HepG2 (cell line): ENCODE measurements at regions not wholly inside any gene's neighbourhood (a gene's known extent, or its start where the extent isn't known, plus 50 kb on each side); places are given as distances from the start of the nearest gene placed in this dataset.

Source experiments
- ATAC-seq: fragments of 200-7000 bp; cut with Tn5 transposase; 3 replicates; pipeline ENCODE4 v1.9.1; 2020; ENCODE audit warnings: mild to moderate bottlenecking, moderate library complexity
- BruUV-seq: library from RNA; stranded (reverse); fragments of 400-500 nt; replicated peaks from 2 replicates; lab custom pipeline; 2021; lab: Mats Ljungman, UMichigan
- CTCF ChIA-PET: fragments of 300-600 bp; formaldehyde crosslinking; extraction: SDS; loops from one replicate; lab custom pipeline; 2021; ENCODE audit warnings: low total read pairs, inconsistent platforms, low intra/inter-chr PET ratio; lab: Yijun Ruan, JAX
- POLR2A ChIA-PET: fragments of 350-600 bp; sonication (Branson Sonifier 250); formaldehyde crosslinking; loops from one replicate; lab custom pipeline; 2020; ENCODE audit warnings: antibody characterized with exemption, inconsistent platforms; lab: Yijun Ruan, JAX
- DNase-seq: peaks from one replicate; pipeline ENCODE4 v3.0.0-alpha.2; 2015; ENCODE audit warnings: low spot score
- FAIRE-seq: peaks from 3 replicates; lab custom pipeline; 2011; peaks lifted over from hg19 to GRCh38; lab: Jason Lieb, UNC
- H2AFZ ChIP-seq: one replicate; pipeline ENCODE4 v1.6.1; 2011; ENCODE audit warnings: low read length, inconsistent platforms
- H3K27ac ChIP-seq: fragments of 300-600 bp; 3 replicates; pipeline ENCODE4 v1.8.0; 2011; ENCODE audit warnings: mixed run types, mild to moderate bottlenecking, mixed read lengths, low read length, inconsistent platforms; ENCODE audit not compliant: insufficient read depth; ENCODE audit errors: extremely low read length
- H3K27me3 ChIP-seq, 2 experiments: fragments of 200-600 bp in 1 of 2; 2 replicates in 1 of 2; 3 replicates in 1 of 2; pipeline versions ENCODE4 v1.6.0 to v1.8.0; 2011; ENCODE audit warnings: low read length in 2 of 2, mild to moderate bottlenecking in 2 of 2, moderate library complexity in 2 of 2, inconsistent platforms in 1 of 2; ENCODE audit not compliant: insufficient read depth in 2 of 2, control insufficient read depth in 1 of 2
- H3K36me3 ChIP-seq, 2 experiments: fragments of 200-600 bp in 1 of 2; replicated peaks in 1 of 2; 2 replicates in 1 of 2; 3 replicates in 1 of 2; pipeline versions ENCODE4 v1.5.1 to v1.8.0; 2011; ENCODE audit warnings: low read length in 2 of 2, inconsistent platforms in 1 of 2; ENCODE audit not compliant: insufficient read depth in 2 of 2, control insufficient read depth in 1 of 2
- H3K4me1 ChIP-seq: 2 replicates; pipeline ENCODE4 v1.5.1; 2012; ENCODE audit warnings: low read length, inconsistent platforms; ENCODE audit not compliant: insufficient read depth
- H3K4me2 ChIP-seq: 2 replicates; pipeline ENCODE4 v1.6.0; 2011; ENCODE audit warnings: low read depth, low read length, inconsistent platforms
- H3K4me3 ChIP-seq, 3 experiments: fragments of 200-600 bp in 1 of 3; sonication (generic), shearing (Covaris generic) in 1 of 3; replicated peaks in 1 of 3; 2 replicates each; pipeline ENCODE4 v1.5.1; 2011 to 2016; ENCODE audit warnings: low read length in 3 of 3, inconsistent platforms in 2 of 3, low read depth in 2 of 3, mild to moderate bottlenecking in 2 of 3, control low read depth in 1 of 3, mixed read lengths in 1 of 3; ENCODE audit not compliant: insufficient read depth in 1 of 3
- H3K79me2 ChIP-seq: one replicate; pipeline ENCODE4 v1.6.1; 2011; ENCODE audit warnings: low read length, inconsistent platforms; ENCODE audit not compliant: insufficient read depth
- H3K9ac ChIP-seq: 2 replicates; pipeline ENCODE4 v1.6.0; 2011; ENCODE audit warnings: mild to moderate bottlenecking, low read depth, low read length, inconsistent platforms; ENCODE audit not compliant: insufficient read depth
- H3K9me3 ChIP-seq: 2 replicates; pipeline ENCODE4 v1.5.1; 2012; ENCODE audit warnings: mild to moderate bottlenecking, low read length
- H4K20me1 ChIP-seq: 2 replicates; pipeline ENCODE4 v1.6.0; 2011; ENCODE audit warnings: inconsistent platforms, mild to moderate bottlenecking, low read length, moderate library complexity; ENCODE audit not compliant: insufficient read depth
- MBNL3 ChIP-seq: fragments of 250-450 bp; sonication (Bioruptor Pico); conservative IDR thresholded peaks from 2 replicates; pipeline ENCODE4 v1.8.0; 2022; ENCODE audit warnings: mild to moderate bottlenecking, inconsistent platforms
- NONO ChIP-seq, 2 experiments: fragments of 450-650 bp in 1 of 2; sonication (generic) in 1 of 2; formaldehyde crosslinking in 1 of 2; IDR thresholded peaks in 1 of 2; conservative IDR thresholded peaks in 1 of 2; 2 replicates each; pipeline versions ENCODE4 v1.6.1 to v1.8.0; 2017 to 2022; ENCODE audit warnings: mild to moderate bottlenecking in 1 of 2, missing genetic modification reagents in 1 of 2, moderate library complexity in 1 of 2
- ZNF552 ChIP-seq: sonication (generic); formaldehyde crosslinking; IDR thresholded peaks from 2 replicates; pipeline ENCODE4 v1.9.0; 2022; ENCODE audit warnings: missing genetic modification reagents, mild to moderate bottlenecking, borderline replicate concordance
- ZSCAN20 ChIP-seq: sonication (generic); formaldehyde crosslinking; IDR thresholded peaks from 2 replicates; pipeline ENCODE4 v1.4.0; 2020; ENCODE audit warnings: missing genetic modification reagents, mild to moderate bottlenecking, borderline replicate concordance
- WGBS: methylation state at CpG from one replicate; pipeline ENCODE4 v1.1.6; 2017; ENCODE audit warnings: low lambda C conversion rate; 5-methylcytosine and 5-hydroxymethylcytosine counted together
- in situ Hi-C: cut with HindIII; loops from 2 replicates; pipeline ENCODE4 v1.10.0; 2017; ENCODE audit warnings: low pct_unique_long_range_greater_than_20kb; ENCODE audit not compliant: extremely low pct_ligation_motif_present
- intact Hi-C: fragments of 100-400 bp; cut with micrococcal nuclease; formaldehyde crosslinking; loops from one replicate; pipeline ENCODE4 v1.10.0; 2022; ENCODE audit not compliant: unreplicated experiment
- TF ChIP-seq, protein P1 (sequence below): IDR thresholded peaks from 2 replicates; pipeline ENCODE4 v1.6.1; 2018; ENCODE audit warnings: missing genetic modification reagents, mild to moderate bottlenecking, missing compliant biosample characterization
- TF ChIP-seq, protein P2 (sequence below): sonication (generic); formaldehyde crosslinking; IDR thresholded peaks from 2 replicates; pipeline ENCODE4 v1.4.0; 2020; ENCODE audit warnings: missing genetic modification reagents, borderline replicate concordance

DNA sequence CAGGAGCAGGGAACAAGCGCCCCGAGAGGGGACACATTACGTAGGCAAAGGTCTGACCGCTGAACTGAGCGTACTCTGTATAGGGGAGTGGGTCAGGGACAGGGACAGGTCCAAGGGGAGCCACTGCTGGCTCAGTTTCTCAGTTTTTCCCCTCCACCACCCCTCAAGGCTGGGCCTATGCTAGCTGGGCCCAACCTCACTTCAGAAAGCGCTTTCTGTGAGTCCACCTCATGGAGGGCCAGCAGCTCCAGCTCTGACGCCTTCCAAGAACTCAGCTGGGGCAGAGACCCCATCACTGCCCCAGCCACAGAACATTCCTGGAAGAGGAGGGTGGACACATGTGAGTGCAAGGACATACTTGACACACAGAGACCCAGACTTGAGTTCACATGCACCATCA, 242.0 kb downstream of the FOXD2 start:
- FAIRE-seq (no peak), ATAC-seq (no peak), DNase-seq (no peak)
- 14% methylated on average over 7 of the region's 7 CpGs for WGBS
- Histone ChIP-seq H3K9me3 (no peaks in the 10 kb centered on the region), H3K4me3 (no peak overlapping the region), H3K9ac (no peak overlapping the region), H2AFZ (no peak overlapping the region), H3K4me1 (no peaks in the 10 kb centered on the region), H3K4me2 (no peak overlapping the region), H3K27ac (no peak overlapping the region), H4K20me1 (no peaks in the 10 kb centered on the region), H3K27me3 (peaks cover 3 to 37% of the 10 kb centered on the region in 2 experiments; a peak in 3 of 5 replicates), H3K79me2 (no peaks in the 10 kb centered on the region), H3K36me3 (no peaks in the 10 kb centered on the region)
- ChIA-PET CTCF (no interaction called here), POLR2A (no interaction called here)
- no peak for TF ChIP-seq MBNL3 (CRISPR knock-in tag)
- TF ChIP-seq, protein P1, sequence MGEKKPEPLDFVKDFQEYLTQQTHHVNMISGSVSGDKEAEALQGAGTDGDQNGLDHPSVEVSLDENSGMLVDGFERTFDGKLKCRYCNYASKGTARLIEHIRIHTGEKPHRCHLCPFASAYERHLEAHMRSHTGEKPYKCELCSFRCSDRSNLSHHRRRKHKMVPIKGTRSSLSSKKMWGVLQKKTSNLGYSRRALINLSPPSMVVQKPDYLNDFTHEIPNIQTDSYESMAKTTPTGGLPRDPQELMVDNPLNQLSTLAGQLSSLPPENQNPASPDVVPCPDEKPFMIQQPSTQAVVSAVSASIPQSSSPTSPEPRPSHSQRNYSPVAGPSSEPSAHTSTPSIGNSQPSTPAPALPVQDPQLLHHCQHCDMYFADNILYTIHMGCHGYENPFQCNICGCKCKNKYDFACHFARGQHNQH (CRISPR knock-in tag) = no peak
- TF ChIP-seq ZNF552 (CRISPR knock-in tag) = no peak
- no peak for TF ChIP-seq ZSCAN20
- TF ChIP-seq NONO (IDR thresholded peaks at IDR 0.05) = no peak
- no peak for TF ChIP-seq NONO (CRISPR knock-in tag; conservative IDR thresholded peaks at IDR 0.05)
- TF ChIP-seq, protein P2, sequence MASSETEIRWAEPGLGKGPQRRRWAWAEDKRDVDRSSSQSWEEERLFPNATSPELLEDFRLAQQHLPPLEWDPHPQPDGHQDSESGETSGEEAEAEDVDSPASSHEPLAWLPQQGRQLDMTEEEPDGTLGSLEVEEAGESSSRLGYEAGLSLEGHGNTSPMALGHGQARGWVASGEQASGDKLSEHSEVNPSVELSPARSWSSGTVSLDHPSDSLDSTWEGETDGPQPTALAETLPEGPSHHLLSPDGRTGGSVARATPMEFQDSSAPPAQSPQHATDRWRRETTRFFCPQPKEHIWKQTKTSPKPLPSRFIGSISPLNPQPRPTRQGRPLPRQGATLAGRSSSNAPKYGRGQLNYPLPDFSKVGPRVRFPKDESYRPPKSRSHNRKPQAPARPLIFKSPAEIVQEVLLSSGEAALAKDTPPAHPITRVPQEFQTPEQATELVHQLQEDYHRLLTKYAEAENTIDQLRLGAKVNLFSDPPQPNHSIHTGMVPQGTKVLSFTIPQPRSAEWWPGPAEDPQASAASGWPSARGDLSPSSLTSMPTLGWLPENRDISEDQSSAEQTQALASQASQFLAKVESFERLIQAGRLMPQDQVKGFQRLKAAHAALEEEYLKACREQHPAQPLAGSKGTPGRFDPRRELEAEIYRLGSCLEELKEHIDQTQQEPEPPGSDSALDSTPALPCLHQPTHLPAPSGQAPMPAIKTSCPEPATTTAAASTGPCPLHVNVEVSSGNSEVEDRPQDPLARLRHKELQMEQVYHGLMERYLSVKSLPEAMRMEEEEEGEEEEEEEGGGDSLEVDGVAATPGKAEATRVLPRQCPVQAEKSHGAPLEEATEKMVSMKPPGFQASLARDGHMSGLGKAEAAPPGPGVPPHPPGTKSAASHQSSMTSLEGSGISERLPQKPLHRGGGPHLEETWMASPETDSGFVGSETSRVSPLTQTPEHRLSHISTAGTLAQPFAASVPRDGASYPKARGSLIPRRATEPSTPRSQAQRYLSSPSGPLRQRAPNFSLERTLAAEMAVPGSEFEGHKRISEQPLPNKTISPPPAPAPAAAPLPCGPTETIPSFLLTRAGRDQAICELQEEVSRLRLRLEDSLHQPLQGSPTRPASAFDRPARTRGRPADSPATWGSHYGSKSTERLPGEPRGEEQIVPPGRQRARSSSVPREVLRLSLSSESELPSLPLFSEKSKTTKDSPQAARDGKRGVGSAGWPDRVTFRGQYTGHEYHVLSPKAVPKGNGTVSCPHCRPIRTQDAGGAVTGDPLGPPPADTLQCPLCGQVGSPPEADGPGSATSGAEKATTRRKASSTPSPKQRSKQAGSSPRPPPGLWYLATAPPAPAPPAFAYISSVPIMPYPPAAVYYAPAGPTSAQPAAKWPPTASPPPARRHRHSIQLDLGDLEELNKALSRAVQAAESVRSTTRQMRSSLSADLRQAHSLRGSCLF (CRISPR knock-in tag) = no peak
- intact Hi-C loops (no loop called here), in situ Hi-C loops (no loop called here)
- BruUV-seq = no TSS peak
